HG02981 (cell line): ENCODE measurements at regions not wholly inside any gene's neighbourhood (a gene's known extent, or its start where the extent isn't known, plus 50 kb on each side); places are given as distances from the start of the nearest gene placed in this dataset.

Experiments
- ATAC-seq: cut with Tn5 transposase; IDR thresholded peaks from one replicate; pipeline ENCODE4 v1.9.1; 2021; ENCODE audit warnings: mild to moderate bottlenecking, moderate library complexity; ENCODE audit not compliant: unreplicated experiment

GRCh38 chr3:159210336-159210735, 408.5 kb downstream of the MFSD1 start:
- ATAC-seq, result no peak

- no peak for ATAC-seq
Measured at GRCh38 chr3:159216311-159216710, 414.5 kb downstream of the MFSD1 start.

GRCh38 chr3:159219231-159219630, 417.4 kb downstream of the MFSD1 start:
- no peak for ATAC-seq

- no peak for ATAC-seq
Measured at GRCh38 chr3:159221335-159221734, 419.5 kb downstream of the MFSD1 start.

- no peak for ATAC-seq
Measured at GRCh38 chr3:159229116-159229680, 427.3 kb downstream of the MFSD1 start.

GRCh38 chr3:159232966-159233365, 431.1 kb downstream of the MFSD1 start:
- no peak for ATAC-seq

GRCh38 chr3:159233734-159234133, 431.9 kb downstream of the MFSD1 start:
- ATAC-seq, result no peak

GRCh38 chr3:159234306-159234705, 432.5 kb downstream of the MFSD1 start:
- no peak for ATAC-seq

- no peak for ATAC-seq
Measured at GRCh38 chr3:159236321-159236720, 434.5 kb downstream of the MFSD1 start.

GRCh38 chr3:159237226-159237625, 435.4 kb downstream of the MFSD1 start:
- no peak for ATAC-seq

- no peak for ATAC-seq
Measured at GRCh38 chr3:159238646-159239045, 436.8 kb downstream of the MFSD1 start.

GRCh38 chr3:159239059-159239458, 437.2 kb downstream of the MFSD1 start:
- ATAC-seq, result no peak

GRCh38 chr3:159244933-159245332, 443.1 kb downstream of the MFSD1 start:
- no peak for ATAC-seq

GRCh38 chr3:159245871-159246270, 444.0 kb downstream of the MFSD1 start:
- ATAC-seq, result no peak

GRCh38 chr3:159246385-159246784, 444.5 kb downstream of the MFSD1 start:
- no peak for ATAC-seq

- no peak for ATAC-seq
Measured at GRCh38 chr3:159249472-159250174, 447.8 kb downstream of the MFSD1 start.

GRCh38 chr3:159250961-159251360, 449.1 kb downstream of the MFSD1 start:
- ATAC-seq, result no peak

- ATAC-seq, result no peak
Measured at GRCh38 chr3:159252274-159252673, 450.4 kb downstream of the MFSD1 start.

GRCh38 chr3:159252772-159253384, 451.0 kb downstream of the MFSD1 start:
- ATAC-seq, result no peak

- no peak for ATAC-seq
Measured at GRCh38 chr3:159253860-159254259, 452.0 kb downstream of the MFSD1 start.

GRCh38 chr3:159257954-159258353, 456.1 kb downstream of the MFSD1 start:
- no peak for ATAC-seq

- ATAC-seq, result no peak
Measured at GRCh38 chr3:159258934-159259333, 457.1 kb downstream of the MFSD1 start.
